AG08395 (cell line): ENCODE measurements at regions not wholly inside any gene's neighbourhood (a gene's known extent, or its start where the extent isn't known, plus 50 kb on each side); places are given as distances from the start of the nearest gene placed in this dataset.

ENCODE experiments used
- DNase-seq: peaks from one replicate; pipeline ENCODE4 v3.0.0; 2012; ENCODE audit warnings: mixed read lengths, low spot score

DNA sequence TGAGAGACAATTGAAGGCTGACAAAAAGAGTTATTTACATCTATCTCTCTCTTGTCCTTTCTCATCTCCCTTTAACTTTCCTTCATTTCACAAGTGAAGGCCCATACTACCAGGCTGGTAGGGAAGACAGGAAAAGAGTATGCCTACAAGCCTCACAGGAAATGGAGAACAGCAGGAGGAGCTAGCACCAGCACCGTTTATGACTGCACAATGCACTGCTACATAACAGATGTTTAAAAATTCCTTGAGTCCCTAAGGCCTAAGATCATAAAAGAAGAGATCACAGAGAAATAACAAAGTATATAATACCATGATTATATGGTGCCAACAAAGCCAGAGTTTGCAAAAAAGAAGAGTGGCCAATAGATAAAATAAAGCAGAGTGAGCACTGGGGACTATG, 194.8 kb downstream of the UNC5CL start:
- no peak for DNase-seq

DNA sequence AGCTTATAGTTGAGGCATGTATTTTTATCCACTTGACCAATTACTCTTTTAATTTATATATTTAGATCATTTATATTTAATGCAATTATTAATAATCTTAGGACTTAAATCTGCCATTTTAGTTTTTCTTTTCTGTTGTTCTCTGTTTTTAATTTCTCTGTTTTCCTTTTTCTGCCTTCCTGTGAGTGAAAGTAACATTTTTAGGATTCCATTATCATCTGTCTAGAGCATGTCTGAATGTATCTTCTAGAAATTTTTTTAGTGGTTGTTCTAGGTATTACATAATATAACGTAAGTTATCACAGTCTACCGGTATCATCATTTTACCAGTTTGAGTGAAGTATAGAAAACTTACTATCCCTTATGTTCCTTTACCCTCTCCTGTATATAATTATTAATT, 197.3 kb downstream of the UNC5CL start:
- no peak for DNase-seq

DNA sequence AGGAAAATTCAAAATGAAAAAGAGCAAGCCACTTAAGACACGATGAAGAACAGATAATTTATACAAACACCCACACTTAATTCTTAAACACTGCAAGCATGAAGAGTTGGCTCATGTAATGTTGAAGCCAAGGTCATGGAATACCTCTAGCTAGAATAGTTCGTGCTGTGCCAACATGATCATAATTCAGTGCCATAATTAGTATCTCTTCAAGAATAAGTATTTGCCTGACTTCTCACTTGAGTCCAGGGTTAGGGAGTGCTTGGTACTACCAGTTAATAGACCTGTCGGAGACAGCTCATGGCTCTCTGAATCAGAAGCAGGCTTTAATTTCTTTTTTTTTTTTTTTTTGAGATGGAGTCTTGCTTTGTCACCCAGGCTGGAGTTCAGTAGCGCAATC, 206.3 kb downstream of the UNC5CL start:
- DNase-seq: no peak

DNA sequence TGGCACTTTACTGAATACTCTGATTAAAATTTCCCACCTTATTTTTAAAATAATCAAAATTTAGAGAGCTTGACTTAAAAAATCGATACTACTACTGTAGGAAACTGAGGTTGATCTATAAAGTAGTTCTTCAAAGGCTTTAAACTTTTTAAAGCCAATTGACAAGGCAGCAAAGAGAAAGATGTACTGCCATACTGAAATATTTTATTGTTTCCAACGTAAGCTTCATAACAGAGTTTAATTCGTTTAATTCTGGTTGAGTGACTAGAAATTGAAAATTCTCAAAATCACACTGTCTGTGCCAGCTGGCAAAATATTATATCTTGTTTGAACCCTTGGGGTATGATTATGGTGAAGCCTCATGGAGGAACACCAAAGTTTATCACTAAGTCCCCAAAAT, 207.6 kb downstream of the UNC5CL start:
- no peak for DNase-seq

DNA sequence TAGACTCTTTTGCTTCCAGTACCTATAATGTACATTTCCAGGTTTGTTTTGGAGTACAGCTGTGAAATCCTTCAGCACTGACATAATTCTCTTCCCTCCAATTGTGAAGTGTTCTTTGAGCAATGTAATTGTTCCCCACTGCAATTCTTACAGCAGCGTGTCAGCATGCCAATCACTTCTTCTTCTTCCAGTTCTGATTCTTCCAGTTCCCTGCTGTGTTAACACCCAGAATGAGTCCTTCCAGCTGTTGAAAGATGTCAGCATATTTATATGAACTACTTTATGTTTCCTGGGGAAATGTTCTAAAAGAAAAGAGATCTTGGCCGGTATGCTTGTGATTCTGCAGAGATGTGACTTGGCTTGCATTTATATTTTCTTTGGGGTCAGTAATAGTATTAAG, 213.9 kb downstream of the UNC5CL start:
- DNase-seq: no peak

DNA sequence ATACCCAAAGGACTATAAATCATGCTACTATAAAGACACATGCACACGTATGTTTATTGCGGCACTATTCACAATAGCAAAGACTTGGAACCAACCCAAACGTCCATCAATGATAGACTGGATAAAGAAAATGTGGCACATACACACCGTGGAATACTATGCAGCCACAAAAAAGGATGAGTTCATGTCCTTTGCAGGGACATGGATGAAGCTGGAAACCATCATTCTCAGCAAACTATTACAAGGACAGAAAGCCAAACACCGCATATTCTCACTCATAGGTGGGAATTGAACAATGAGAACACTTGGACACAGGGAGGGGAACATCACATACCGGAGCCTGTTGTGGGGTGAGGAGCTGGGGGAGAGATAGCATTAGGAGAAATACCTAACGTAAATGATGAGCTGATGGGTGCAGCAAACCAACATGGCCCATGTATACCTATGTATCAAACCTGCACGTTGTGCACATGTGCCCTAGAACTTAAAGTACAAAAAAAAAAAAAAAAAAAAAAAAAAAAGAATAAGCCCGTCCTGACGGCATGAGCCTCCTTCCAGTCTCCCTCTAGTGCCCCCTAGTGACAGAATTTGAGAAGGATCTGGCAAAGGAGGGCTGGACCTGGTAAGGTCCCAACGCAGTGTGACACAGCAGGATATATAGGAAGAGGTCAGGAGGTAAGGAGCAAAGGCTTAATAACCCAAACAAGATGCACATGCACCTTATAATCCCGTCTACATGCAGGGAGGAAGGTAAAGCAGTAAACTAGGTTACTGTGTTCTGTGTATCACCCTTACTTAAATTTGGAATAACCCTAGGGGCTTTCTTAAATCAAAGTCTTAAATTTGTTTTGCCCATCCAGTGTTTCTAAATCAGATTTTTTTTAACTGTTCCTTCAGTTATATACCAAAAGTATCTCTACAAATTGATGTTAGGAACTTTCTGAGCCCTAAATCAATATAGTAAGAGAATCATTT, 214.8 kb downstream of the UNC5CL start:
- peak; percentile 67 for DNase-seq

DNA sequence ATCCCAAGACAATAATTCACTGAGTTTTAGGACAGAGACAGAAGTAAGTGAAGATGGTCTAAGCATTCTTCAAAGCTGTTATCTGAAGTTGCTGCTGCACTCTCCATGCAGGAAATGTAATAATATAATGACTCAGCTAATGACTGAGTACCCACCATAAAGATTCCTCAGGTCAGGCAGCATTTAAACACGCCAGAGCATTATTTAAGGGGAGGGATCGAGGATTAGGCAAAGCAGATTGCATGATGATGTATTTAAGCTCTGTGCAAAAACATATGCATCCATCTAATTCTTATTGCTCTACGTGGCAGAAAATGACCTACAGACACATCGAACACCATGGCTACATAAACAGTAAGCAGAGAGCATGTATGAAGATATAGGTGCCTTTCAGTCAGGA, 216.4 kb downstream of the UNC5CL start:
- peak; percentile 15 for DNase-seq

DNA sequence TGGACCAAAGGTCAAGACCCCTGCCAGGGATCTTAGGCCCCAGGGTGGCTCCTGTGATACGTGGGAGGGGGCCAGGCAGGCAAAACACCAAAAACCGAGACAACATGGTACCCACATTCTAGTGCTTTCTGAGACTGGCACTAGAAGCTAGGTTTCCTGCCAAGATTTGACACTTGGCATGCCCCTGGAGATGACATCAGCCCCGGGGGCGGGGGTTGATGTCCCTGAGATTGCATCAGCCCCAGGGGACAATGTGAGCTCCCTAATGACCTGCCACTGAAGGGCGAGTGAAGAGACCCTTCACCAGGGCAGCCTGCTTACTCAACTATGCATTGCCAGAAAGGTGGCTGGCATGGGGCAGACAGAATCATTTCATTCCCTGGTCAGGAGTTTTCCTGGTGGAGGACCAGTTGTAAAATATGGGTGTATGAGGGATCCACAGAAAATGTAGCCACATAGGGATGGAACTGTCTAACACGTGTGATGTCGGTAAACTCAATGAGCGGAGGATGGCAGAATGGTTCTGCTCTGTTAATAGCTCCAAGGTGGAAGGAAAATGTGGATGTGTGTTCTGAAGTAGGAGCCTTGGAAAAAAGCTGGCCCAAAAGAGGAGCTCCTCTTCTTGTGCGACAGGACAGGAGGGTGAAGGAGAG, 219.7 kb downstream of the UNC5CL start:
- DNase-seq: no peak

DNA sequence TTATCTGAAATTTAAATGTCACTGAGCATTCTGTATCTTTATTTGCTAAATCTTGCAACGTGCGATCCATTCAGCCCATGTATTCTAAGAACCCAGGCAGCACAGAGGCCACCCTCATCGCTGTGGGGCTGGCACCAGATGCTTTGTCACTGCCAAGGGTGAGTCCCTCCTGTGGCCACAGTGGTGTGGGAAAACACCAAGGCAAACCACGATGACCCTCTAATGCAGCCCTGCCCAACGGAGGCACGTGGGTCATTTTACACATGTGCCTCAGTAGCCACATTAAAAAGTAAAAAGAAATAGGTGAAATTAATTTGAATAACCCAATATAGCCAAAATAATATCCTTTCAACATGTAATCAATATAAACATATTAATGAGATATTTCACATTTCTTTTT, 221.7 kb downstream of the UNC5CL start:
- no peak for DNase-seq

DNA sequence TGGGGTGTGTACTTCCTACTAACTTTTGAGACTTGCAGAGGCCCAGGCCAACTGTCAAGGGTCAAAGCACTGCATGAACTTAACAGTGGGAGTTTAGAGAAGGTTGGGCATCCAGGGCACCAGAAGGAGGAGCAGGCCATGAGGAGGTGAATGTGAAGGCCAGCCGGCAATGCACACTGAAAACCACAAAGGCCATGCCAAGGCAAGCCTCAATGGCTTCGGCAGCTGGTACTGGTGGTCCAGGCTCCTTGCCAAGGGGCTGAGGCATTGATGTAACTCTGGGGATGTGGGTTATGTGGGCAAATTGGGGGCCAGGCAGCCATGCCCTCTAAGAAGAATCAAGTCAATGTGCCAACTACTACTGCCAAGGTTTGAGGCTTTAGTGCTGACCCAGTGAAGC, 222.4 kb downstream of the UNC5CL start:
- no peak for DNase-seq

DNA sequence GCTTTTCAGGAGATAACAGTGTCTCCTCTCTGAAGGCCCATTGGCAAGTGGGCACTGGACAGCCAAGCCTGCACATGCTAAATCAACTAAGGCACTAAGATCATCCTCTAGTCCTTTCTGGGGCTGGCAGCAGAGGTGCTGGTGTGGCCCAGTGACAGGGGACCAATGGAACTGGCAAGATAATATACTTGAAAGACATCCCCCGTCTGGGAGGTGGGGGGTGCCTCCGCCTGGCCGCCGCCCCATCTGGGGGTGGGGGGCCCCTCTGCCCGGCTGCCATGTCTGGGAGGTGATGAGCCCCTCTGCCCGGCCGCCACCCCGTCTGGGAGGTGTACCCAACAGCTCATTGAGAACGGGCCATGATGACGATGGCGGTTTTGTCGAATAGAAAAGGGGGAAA, 223.3 kb downstream of the UNC5CL start:
- DNase-seq: no peak

DNA sequence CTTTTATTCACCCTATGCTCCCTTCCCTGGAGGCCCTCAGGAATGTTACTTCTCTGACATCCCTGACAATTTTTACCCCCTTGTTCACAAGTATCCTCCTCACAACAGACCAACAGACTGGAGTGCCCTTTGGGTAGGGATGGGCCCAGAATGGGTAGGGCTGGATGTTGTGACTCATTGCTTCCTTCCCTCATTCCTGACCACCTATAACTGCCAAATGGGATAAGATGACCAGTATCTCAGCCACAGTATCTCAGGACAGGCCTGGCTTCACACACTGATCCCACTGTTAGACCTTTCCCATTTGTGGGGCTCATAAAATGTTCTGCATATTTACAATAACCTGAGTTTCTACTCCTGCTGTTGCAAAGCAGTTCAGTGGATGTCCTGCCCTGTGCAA, 223.0 kb upstream of the LRFN2 start:
- DNase-seq: peak; percentile 58

DNA sequence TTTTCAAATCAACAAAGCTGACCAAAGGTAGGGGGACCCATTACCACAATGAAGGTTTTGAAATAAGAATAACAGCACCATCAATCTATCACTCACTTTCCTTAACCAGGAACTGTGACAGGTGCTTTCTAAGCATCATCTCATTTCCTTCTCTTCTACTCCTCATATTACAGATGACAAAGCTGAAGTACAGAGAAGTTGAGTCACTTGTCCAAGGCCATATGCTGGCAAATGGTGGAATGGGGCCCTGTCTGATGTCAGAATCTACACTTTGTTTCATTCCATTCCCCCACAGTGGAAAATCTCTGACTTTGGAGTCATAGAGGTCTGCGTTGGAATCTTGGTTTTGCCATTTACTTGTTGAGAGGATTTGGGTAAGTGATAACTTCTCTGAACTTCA, 222.5 kb upstream of the LRFN2 start:
- no peak for DNase-seq

DNA sequence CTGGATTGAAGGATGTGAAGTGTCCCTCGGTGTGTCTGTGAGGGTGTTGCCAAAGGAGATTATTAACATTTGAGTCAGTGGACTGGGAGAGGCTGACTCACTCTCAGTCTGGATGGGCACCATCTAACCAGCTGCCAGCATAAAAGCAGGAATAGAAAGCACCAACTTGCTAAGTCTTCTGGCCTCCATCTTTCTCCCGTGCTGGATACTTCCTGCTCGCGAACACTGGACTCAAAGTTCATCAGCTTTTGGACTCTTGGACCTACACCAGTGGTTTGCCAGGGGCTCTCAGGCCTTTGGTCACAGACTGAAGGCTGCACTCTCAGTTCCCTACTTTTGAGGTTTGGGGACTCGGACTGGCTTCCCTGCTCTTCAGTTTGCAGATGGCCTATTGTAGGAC, 220.3 kb upstream of the LRFN2 start:
- no peak for DNase-seq

DNA sequence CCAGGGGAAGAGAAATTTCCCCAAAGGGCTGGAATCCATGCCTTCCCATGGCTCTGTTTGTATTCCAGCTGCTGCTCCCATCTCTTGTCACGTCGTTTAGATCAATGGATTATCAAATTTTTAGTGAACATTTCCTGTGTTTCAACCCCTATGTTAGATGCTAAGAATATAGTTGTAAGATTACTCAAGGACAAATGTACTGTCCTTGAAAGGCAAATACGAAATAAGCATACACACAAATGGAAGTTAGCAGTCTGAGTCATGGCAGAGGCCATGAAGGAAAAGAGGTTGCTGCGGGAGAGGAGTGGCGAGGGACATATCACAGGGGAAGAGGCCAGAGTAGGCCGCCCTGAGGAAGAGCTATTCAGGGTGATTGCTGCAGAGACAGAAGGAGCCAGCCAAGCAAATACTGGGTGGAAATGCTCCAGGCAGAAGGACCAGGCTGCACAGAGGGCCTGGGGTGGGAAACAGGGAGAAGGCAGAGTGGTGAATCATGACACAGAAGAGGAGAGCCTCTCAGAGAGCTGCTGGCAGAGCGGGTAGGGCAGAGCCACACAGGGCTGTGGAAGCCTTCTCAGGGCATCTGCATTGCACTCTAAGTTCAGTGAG, 219.2 kb upstream of the LRFN2 start:
- DNase-seq: no peak

DNA sequence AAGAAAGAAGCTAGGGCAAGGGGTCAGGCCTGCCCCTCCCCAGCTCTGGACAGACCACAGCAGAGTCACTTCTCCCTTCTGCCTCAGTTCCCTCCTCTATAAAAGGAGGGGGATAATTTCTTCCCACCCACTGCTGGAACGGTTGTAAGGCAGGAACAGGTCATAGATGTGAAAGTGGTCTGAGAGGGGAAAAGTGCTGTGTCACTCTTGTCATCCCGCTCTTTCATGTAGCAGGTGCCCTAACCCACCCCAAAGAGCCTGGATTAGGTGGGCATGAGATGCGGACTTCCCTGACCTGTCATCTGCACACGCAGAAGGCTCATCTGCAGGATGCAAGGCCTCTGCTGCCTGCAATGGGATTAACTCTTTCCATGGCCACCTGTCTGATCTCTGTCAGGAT, 218.2 kb upstream of the LRFN2 start:
- DNase-seq: no peak

DNA sequence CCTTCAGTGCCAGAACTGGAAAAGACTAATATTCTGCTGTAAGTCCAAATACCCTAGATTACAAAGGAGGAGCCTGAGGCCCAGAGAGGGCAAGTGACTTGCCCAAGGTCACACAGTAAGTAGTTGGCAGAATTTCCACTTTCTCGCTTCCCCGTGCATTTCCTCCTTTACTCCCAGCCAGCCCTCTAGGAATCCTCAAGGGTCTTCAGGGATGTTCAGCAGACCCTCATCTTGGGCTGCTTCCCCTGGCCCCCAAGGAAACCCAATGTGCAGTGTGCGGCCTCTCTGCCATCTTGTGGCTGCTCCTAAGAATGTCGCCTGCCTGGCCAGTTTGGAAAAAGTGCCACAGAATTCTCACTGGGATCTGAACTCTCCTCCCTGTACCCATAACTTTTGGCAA, 217.7 kb upstream of the LRFN2 start:
- no peak for DNase-seq

DNA sequence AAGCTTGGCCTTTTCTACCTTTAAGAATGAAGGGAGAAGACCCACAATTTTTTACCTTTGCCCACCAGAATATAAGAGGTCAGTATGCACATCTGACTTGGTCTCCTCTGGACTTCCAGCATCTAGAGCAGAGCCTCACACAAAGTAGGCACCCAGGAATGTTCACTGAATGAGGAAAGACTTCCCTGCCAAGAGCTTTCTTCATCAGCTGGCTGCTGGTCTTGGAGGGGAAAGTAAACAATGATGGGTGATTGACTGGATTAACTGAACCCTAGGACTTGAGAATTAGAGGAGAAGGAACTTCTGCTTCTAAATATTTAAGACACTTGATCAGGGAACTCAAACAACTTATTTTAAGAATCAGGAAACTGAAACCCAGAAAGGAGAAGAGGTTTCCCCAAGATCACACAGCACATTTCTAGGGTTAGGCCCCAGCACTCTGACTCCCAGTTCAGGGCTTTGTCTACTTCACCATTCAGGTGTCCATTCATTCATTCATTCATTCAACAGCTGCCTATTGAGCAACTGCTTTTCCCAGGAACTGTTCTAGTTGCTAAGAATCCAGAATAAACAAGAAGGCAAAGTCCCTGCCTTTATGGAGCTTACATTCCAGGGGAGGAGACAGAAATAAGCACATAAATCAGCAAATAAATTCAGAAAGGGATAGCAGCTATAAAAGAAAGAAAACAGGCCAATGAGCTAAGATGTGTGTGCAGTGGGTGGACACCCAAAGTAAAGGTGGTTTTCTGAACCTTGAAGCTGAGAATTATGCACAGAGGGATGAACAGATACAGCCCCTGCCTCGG, 216.9 kb upstream of the LRFN2 start:
- DNase-seq: no peak

DNA sequence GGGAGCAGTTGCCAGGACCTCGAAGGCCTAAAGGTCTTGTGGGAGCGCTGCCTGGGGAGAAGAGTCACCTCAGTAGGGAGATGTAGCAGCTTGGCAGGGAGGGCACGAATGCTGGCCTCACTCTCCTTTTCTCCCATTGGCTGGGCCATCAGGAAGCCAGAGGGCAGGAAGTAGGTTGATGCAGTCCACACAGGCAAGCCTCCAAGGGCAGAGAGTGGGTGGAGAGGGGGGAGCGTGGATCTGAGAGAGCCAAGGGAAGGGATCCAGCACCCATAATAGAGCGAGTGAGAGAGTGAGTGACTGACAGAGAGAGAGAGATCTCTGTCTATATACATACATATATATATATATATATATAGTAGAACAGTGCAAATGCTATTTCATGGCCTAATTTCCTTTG, 215.3 kb upstream of the LRFN2 start:
- DNase-seq: no peak

DNA sequence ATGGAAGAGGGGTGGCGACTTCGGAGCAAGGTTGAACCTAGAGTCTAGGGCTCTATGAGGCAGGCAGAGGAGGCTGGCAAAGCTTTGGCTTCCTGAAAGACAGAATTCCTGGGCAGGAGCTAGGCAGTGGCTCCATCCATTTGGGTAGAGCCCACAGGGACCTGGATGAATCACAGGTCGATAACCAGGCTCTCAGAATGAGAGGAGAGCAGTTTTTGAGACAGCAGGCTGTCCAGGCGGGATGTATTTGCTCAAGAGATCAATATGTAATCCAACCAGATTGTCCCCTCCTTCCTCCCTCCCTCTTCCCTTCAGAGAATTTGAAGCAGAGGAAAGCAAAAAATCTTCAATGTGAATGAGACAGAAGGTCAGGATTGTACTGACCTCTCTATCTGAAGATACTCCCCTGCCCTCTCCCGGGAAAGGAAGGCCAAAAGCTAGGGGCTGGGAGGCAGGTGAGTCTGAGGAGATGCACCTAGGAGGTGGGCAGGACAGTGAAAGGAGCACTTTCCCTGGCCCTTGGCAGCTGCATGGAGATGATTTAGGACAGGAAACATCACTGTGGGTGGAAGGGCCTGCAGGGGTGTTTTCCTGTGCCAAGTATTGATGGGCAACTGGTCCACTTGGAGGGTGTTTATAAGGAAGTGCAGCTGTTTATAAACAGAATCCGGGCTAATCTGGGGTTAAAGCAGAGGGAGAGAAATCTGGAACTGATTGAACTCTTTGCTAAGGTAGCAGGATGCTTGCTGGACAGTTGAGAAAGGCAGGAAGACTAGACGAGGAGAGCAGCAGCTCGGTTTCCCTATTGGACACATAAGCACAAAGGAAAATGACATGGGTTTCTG, 212.4 kb upstream of the LRFN2 start:
- no peak for DNase-seq

DNA sequence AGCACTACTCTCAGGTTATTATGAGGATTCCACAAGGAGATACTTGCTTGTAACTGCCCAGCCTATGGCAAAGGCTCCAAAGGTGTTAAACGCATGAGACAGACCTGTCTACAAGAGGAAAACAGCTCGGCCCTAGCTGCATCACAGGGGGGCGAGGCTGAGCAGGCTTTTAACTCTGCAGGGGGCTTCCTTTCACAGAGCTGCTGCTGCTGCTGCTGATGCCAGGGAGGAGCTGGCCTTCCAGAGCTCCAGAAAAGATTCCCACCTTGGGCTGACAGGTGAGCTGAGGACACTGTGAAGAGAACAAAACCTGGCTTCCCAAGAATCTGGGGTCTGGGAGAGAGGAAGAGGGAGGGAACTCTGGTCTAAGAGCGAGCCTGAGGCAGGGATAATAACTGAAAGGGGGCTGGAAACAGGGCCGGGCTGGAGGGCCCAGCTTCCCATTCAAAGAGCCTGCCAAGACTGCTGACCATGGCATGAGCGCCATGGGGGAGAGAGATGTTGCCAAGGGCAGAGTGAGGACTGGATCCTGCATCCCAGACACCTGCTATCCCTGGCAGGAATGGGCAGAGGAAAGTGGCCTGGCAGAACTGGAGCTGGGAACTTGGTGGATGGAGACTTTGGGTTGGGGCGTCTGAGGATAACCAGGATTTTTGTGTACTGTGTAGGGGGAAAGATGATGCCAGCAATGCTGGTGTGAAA, 211.1 kb upstream of the LRFN2 start:
- no peak for DNase-seq
